Chondrocyte (in vitro differentiated cells): ENCODE measurements at regions not wholly inside any gene's neighbourhood (a gene's known extent, or its start where the extent isn't known, plus 50 kb on each side); places are given as distances from the start of the nearest gene placed in this dataset.

Experiments used
- DNase-seq: peaks from one replicate; pipeline ENCODE4 v3.0.0; 2021; ENCODE audit warnings: mixed read lengths, low spot score
- H3K27ac Mint-ChIP-seq: one replicate; pipeline ENCODE4 v1.8.0; 2021; ENCODE audit warnings: mild to moderate bottlenecking, moderate library complexity, mixed read lengths; ENCODE audit not compliant: unreplicated experiment
- H3K27me3 Mint-ChIP-seq: 2 replicates; pipeline ENCODE4 v1.8.0; 2021; ENCODE audit warnings: low read depth, mixed read lengths
- H3K36me3 Mint-ChIP-seq: 2 replicates; pipeline ENCODE4 v1.8.0; 2021; ENCODE audit warnings: low read depth, mixed read lengths
- H3K4me1 Mint-ChIP-seq: 2 replicates; pipeline ENCODE4 v1.8.0; 2021; ENCODE audit warnings: low read depth, mild to moderate bottlenecking, mixed read lengths
- H3K4me3 Mint-ChIP-seq: one replicate; pipeline ENCODE4 v1.8.0; 2021; ENCODE audit warnings: mild to moderate bottlenecking, moderate library complexity, mixed read lengths; ENCODE audit not compliant: unreplicated experiment
- H3K9me3 Mint-ChIP-seq: 2 replicates; pipeline ENCODE4 v1.8.0; 2021; ENCODE audit warnings: low read depth, mixed read lengths
- CTCF ChIP-seq: fragments of 200-600 bp; sonication (generic); IDR thresholded peaks from 2 replicates; pipeline ENCODE4 v1.5.0; 2021; ENCODE audit warnings: antibody characterized with exemption, mild to moderate bottlenecking, moderate library complexity

GRCh38 chr16:76059186-76059585 is 218.0 kb upstream of the CNTNAP4 start:
- no peaks in the 10 kb centered on the region for H3K4me1 Mint-ChIP-seq
- H3K27me3 Mint-ChIP-seq = peaks cover 4% of the 10 kb centered on the region
- TF ChIP-seq CTCF = no peak
- H3K27ac Mint-ChIP-seq = no peak overlapping the region
- no peak for DNase-seq
- no peak overlapping the region for H3K4me3 Mint-ChIP-seq
- no peaks in the 10 kb centered on the region for H3K36me3 Mint-ChIP-seq
- no peaks in the 10 kb centered on the region for H3K9me3 Mint-ChIP-seq

GRCh38 chr16:76059701-76060100 is 217.5 kb upstream of the CNTNAP4 start:
- no peak for TF ChIP-seq CTCF
- no peak for DNase-seq
- Mint-ChIP-seq H3K27me3 (peaks cover 5% of the 10 kb centered on the region), H3K4me3 (no peak overlapping the region), H3K36me3 (no peaks in the 10 kb centered on the region), H3K4me1 (no peaks in the 10 kb centered on the region), H3K9me3 (no peaks in the 10 kb centered on the region), H3K27ac (no peak overlapping the region)

GRCh38 chr16:76071690-76072089 is 205.5 kb upstream of the CNTNAP4 start:
- H3K4me3 Mint-ChIP-seq = no peak overlapping the region
- H3K4me1 Mint-ChIP-seq = no peaks in the 10 kb centered on the region
- no peak for DNase-seq
- H3K27ac Mint-ChIP-seq = no peak overlapping the region
- peaks cover 5% of the 10 kb centered on the region for H3K9me3 Mint-ChIP-seq
- TF ChIP-seq CTCF = no peak
- no peaks in the 10 kb centered on the region for H3K36me3 Mint-ChIP-seq
- peaks cover 3% of the 10 kb centered on the region for H3K27me3 Mint-ChIP-seq

- Mint-ChIP-seq H3K4me1 (no peaks in the 10 kb centered on the region), H3K9me3 (no peaks in the 10 kb centered on the region), H3K27ac (no peak overlapping the region), H3K4me3 (no peak overlapping the region), H3K27me3 (no peaks in the 10 kb centered on the region), H3K36me3 (no peaks in the 10 kb centered on the region)
- DNase-seq = no peak
- no peak for TF ChIP-seq CTCF
These were observed 195.2 kb upstream of the CNTNAP4 start for GRCh38 chr16:76081967-76082366.

- no peak for DNase-seq
- Mint-ChIP-seq H3K27me3 (no peaks in the 10 kb centered on the region), H3K4me1 (no peaks in the 10 kb centered on the region), H3K9me3 (peaks cover 15% of the 10 kb centered on the region), H3K27ac (no peak overlapping the region), H3K4me3 (no peak overlapping the region), H3K36me3 (no peaks in the 10 kb centered on the region)
- no peak for TF ChIP-seq CTCF
These were observed 170.6 kb upstream of the CNTNAP4 start for GRCh38 chr16:76106647-76107046.
